Chondrocyte (in vitro differentiated cells): ENCODE measurements at regions not wholly inside any gene's neighbourhood (a gene's known extent, or its start where the extent isn't known, plus 50 kb on each side); places are given as distances from the start of the nearest gene placed in this dataset.
A peak's percentile ranks its signal among the peaks of the same experiment; 100 is the strongest.

Source experiments
- DNase-seq: peaks from one replicate; pipeline ENCODE4 v3.0.0; 2021; ENCODE audit warnings: mixed read lengths, low spot score
- H3K27ac Mint-ChIP-seq: one replicate; pipeline ENCODE4 v1.8.0; 2021; ENCODE audit warnings: mild to moderate bottlenecking, moderate library complexity, mixed read lengths; ENCODE audit not compliant: unreplicated experiment
- H3K27me3 Mint-ChIP-seq: 2 replicates; pipeline ENCODE4 v1.8.0; 2021; ENCODE audit warnings: low read depth, mixed read lengths
- H3K36me3 Mint-ChIP-seq: 2 replicates; pipeline ENCODE4 v1.8.0; 2021; ENCODE audit warnings: low read depth, mixed read lengths
- H3K4me1 Mint-ChIP-seq: 2 replicates; pipeline ENCODE4 v1.8.0; 2021; ENCODE audit warnings: low read depth, mild to moderate bottlenecking, mixed read lengths
- H3K4me3 Mint-ChIP-seq: one replicate; pipeline ENCODE4 v1.8.0; 2021; ENCODE audit warnings: mild to moderate bottlenecking, moderate library complexity, mixed read lengths; ENCODE audit not compliant: unreplicated experiment
- H3K9me3 Mint-ChIP-seq: 2 replicates; pipeline ENCODE4 v1.8.0; 2021; ENCODE audit warnings: low read depth, mixed read lengths
- TF ChIP-seq, protein P1 (sequence below): fragments of 200-600 bp; sonication (generic); IDR thresholded peaks from 2 replicates; pipeline ENCODE4 v1.5.0; 2021; ENCODE audit warnings: antibody characterized with exemption, mild to moderate bottlenecking, moderate library complexity

- Mint-ChIP-seq H3K4me1 (peaks cover 8% of the 10 kb centered on the region), H3K27me3 (no peaks in the 10 kb centered on the region)
- TF ChIP-seq, protein P1, sequence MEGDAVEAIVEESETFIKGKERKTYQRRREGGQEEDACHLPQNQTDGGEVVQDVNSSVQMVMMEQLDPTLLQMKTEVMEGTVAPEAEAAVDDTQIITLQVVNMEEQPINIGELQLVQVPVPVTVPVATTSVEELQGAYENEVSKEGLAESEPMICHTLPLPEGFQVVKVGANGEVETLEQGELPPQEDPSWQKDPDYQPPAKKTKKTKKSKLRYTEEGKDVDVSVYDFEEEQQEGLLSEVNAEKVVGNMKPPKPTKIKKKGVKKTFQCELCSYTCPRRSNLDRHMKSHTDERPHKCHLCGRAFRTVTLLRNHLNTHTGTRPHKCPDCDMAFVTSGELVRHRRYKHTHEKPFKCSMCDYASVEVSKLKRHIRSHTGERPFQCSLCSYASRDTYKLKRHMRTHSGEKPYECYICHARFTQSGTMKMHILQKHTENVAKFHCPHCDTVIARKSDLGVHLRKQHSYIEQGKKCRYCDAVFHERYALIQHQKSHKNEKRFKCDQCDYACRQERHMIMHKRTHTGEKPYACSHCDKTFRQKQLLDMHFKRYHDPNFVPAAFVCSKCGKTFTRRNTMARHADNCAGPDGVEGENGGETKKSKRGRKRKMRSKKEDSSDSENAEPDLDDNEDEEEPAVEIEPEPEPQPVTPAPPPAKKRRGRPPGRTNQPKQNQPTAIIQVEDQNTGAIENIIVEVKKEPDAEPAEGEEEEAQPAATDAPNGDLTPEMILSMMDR, result no peak
Observed at GRCh38 chr1:244212219-244212618, 161.1 kb downstream of the ZBTB18 start.

DNA sequence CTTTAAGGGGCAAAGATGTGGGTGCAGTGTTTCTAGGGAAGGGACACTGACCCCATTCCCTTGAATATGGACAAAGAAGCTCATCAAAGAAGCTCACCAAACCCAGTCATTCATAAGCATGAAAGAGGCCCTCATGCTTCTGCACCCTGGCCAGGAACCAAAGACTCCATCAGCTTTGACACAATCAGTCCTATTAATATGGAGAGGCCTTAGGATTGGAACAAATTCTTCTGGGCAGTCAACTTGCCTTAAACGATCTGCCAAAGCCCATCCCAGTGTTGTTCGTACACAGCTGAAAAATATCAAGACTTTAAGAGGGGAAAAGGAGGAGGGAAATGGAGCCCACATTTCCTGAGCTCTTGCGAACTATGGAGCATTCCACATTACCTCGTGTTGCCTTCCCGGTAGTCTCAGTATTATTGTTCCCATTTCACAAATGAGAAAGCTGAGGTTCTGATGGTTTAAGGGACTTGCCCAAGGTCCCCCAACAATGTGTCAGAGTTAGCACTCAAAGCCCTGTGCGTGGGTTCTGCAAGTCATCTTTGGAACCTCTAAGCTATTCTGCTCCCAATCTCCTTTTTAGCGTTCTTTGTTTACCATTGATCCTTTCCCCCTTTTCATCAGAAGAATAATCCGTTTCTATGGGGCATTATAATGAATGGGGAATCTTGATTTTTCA is 161.9 kb downstream of the ZBTB18 start:
- Mint-ChIP-seq H3K4me3 (no peak overlapping the region), H3K27ac (no peak overlapping the region), H3K27me3 (no peaks in the 10 kb centered on the region), H3K4me1 (peaks cover 8% of the 10 kb centered on the region), H3K9me3 (no peaks in the 10 kb centered on the region), H3K36me3 (no peaks in the 10 kb centered on the region)
- DNase-seq, result no peak
- TF ChIP-seq, protein P1, result no peak

More at GRCh38 chr1:244212219-244212618, 161.1 kb downstream of the ZBTB18 start:
- no peak for DNase-seq
- no peaks in the 10 kb centered on the region for H3K9me3 Mint-ChIP-seq
- H3K36me3 Mint-ChIP-seq, result no peaks in the 10 kb centered on the region
- H3K27ac Mint-ChIP-seq, result no peak overlapping the region
- H3K4me3 Mint-ChIP-seq, result no peak overlapping the region

DNA sequence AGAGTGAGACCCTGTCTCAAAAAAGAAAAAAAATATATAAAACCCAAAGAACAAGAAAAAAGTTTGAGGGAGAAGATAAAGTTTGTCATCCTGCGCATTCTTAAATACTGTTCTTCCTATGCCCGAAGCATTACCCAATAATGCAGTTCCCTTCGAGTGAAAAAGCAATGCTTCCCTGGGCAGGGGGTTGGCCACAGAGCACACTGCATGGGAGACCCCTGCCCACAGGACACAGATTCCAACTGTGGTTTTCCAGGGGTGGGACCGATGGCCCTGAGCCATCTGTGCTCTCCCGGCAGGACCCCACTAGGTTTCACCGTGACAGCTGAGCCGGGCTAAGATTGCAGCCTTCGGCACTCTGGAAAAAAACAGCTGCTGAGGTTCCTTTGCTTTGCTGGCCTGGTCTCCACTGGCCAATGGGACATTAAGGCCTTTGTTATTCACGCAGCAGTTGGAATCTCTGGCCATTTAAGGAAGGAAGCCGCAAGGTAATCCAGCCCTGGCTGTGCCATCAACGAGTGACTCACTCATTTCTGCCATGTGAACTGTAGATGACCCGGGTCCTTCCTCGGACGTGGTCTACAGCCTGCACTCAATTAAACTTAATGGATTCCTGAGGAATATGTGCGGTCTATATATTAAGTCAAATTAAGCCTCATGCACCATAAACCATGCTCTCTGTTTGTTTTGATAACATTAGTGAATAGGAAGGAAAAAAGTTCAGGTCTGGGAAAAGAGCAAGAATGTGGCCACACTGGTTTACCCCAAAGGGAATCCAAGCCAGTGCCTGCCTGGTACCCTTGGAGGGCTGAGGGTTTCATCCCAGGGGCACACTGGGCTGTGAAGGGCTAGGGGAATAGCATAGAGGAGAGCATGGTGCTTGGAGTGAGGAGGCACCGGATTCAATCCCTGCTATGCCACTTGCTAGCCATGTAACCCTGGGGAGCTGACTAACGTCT is 163.2 kb downstream of the ZBTB18 start:
- Mint-ChIP-seq H3K4me3 (no peak overlapping the region), H3K36me3 (no peaks in the 10 kb centered on the region), H3K27ac (peak overlapping the region; percentile 2), H3K4me1 (peaks cover 8% of the 10 kb centered on the region), H3K27me3 (no peaks in the 10 kb centered on the region), H3K9me3 (no peaks in the 10 kb centered on the region)
- TF ChIP-seq, protein P1, result no peak
- peak; percentile 22 for DNase-seq

DNA sequence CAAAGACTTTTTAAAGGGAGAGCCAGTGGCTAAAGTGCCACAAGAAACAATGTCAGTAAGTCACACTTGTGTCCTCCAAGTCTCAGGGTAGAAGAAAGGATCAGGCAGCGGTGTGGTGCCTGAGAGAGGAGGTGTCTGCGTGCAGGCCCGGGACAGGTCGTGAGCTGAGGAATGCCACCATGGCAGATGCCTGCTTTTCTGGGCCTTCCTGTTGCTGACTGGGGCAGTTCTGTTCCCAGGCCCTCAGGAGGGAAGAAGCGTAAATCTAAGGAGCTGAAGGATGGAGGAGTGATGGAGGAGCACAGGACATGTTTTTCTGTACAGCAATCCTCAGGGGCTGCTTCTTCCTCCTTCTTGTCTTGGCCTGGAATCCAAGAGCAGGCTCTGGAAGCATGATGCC is 165.8 kb downstream of the ZBTB18 start:
- H3K4me3 Mint-ChIP-seq, result no peak overlapping the region
- H3K9me3 Mint-ChIP-seq, result no peaks in the 10 kb centered on the region
- H3K27me3 Mint-ChIP-seq, result no peaks in the 10 kb centered on the region
- TF ChIP-seq, protein P1, result no peak
- peaks cover 8% of the 10 kb centered on the region for H3K4me1 Mint-ChIP-seq
- no peak overlapping the region for H3K27ac Mint-ChIP-seq
- H3K36me3 Mint-ChIP-seq, result no peaks in the 10 kb centered on the region
- DNase-seq, result no peak

DNA sequence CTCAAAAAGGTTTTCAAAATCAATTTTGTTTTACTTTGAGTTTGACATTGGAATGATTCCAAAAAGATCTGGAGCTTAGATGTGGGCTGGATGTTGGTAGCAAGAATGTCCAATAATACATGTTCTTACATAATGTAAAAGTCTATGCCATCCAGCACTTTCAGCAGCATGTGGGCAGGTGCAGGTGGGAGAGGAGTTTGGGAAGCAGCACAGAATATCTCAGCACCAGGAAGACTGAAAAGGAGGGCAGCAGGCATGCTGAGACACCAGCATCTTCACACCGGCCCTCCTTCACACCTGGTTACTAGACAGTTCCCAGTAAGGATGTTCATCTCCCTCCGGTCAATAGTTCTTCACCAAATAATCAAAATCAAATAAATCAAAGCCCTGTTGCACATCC is 166.6 kb downstream of the ZBTB18 start:
- H3K27me3 Mint-ChIP-seq, result no peaks in the 10 kb centered on the region
- no peak overlapping the region for H3K27ac Mint-ChIP-seq
- TF ChIP-seq, protein P1, result no peak
- H3K36me3 Mint-ChIP-seq, result no peaks in the 10 kb centered on the region
- peaks cover 8% of the 10 kb centered on the region for H3K4me1 Mint-ChIP-seq
- no peak for DNase-seq
- no peak overlapping the region for H3K4me3 Mint-ChIP-seq
- no peaks in the 10 kb centered on the region for H3K9me3 Mint-ChIP-seq
